ENCODE measurements at regions not wholly inside any gene's neighbourhood (a gene's known extent, or its start where the extent isn't known, plus 50 kb on each side); places are given as distances from the start of the nearest gene placed in this dataset.

GRCh38 chr9:31136524-31136923 lies 1247.9 kb upstream of the ACO1 start:
- H3K36me3 Mint-ChIP-seq (ENCODE audit: insufficient read depth in 1 of 3, low read depth in 3 of 3), result peaks cover 0 to 5% (median 0%) of the 10 kb centered on the region in 3 experiments; a peak in 1 of 7 replicates
- H3K9me3 ChIP-seq (ENCODE audit: control insufficient read depth, low read depth, low read length), result no peaks in the 10 kb centered on the region
- H3K79me2 ChIP-seq (ENCODE audit: insufficient read depth, low read length), result no peaks in the 10 kb centered on the region
- H2BK5ac ChIP-seq (ENCODE audit: insufficient read length, low read length), result no peak overlapping the region
- no peak overlapping the region for H2BK20ac ChIP-seq (ENCODE audit: low read depth, low read length, poor library complexity, severe bottlenecking)
- H3K9me3 Mint-ChIP-seq, result 0 out of 5 replicates have a peak, but pooled peaks cover 0 to 3% of the 10 kb centered on the region in 2 experiments
- no peaks in the 10 kb centered on the region for H3K27me3 Mint-ChIP-seq (ENCODE audit: low read depth)
- H3K14ac ChIP-seq (ENCODE audit: insufficient read depth, low read length), result no peak overlapping the region
- H3T11ph ChIP-seq (ENCODE audit: low read length), result no peak overlapping the region
- no peak overlapping the region for H4K91ac ChIP-seq (ENCODE audit: insufficient read length, low read depth, low read length)
- no CpG with 5 or more reads among the region's 2 CpGs for WGBS (ENCODE audit: extremely low coverage, insufficient read length, low lambda C conversion rate)
- H3K56ac ChIP-seq (ENCODE audit: insufficient read length, low read depth, low read length), result no peak overlapping the region
- no peak overlapping the region for H2BK12ac ChIP-seq (ENCODE audit: insufficient read length, low read depth, low read length)
- H2BK15ac ChIP-seq (ENCODE audit: low read depth, low read length), result no peak overlapping the region
- no peaks in the 10 kb centered on the region for H3K27me3 ChIP-seq (ENCODE audit: insufficient read depth, low read length)
- H4K20me1 ChIP-seq (ENCODE audit: control insufficient read depth, insufficient read depth, insufficient read length), result no peaks in the 10 kb centered on the region
- no peak overlapping the region for H3K4me3 Mint-ChIP-seq
- H3K9ac ChIP-seq (ENCODE audit: extremely low read depth, insufficient read length, low read length), result no peak overlapping the region
- no peak overlapping the region for H3K27ac Mint-ChIP-seq
- H3K4me2 ChIP-seq (ENCODE audit: insufficient read depth, insufficient read length, low read length), result no peak overlapping the region
- no peak for TF ChIP-seq CTCF (conservative IDR thresholded peaks at IDR 0.05)
- no peaks in the 10 kb centered on the region; the same call in 1 of the 2 replicates for H3K4me1 ChIP-seq (ENCODE audit: insufficient read depth, low read length)
- H4K5ac ChIP-seq (ENCODE audit: insufficient read length, low read depth, low read length), result no peak overlapping the region
- no peak overlapping the region for H2BK120ac ChIP-seq (ENCODE audit: low read depth, low read length, poor library complexity, severe bottlenecking)
- H3K4me1 Mint-ChIP-seq, result no peaks in the 10 kb centered on the region; a peak in 1 of 4 replicates
- H3K23me2 ChIP-seq (ENCODE audit: insufficient read length, low read depth, low read length, poor library complexity, severe bottlenecking), result no peaks in the 10 kb centered on the region
- no peak overlapping the region for H3K4ac ChIP-seq (ENCODE audit: low read depth, low read length)
- H2AK5ac ChIP-seq (ENCODE audit: insufficient read length, low read length), result no peak overlapping the region
- no peak for DNase-seq
- H3K27ac ChIP-seq (ENCODE audit: insufficient read length, low read depth, low read length), result no peak overlapping the region
- no peaks in the 10 kb centered on the region for H3K79me1 ChIP-seq (ENCODE audit: insufficient read depth, low read depth, low read length, poor library complexity, severe bottlenecking)
- H3K18ac ChIP-seq (ENCODE audit: insufficient read length, low read depth, low read length), result no peak overlapping the region
- H4K8ac ChIP-seq (replicated peaks; ENCODE audit: insufficient read length, low read depth, low read length), result no peak overlapping the region
- H3K23ac ChIP-seq (ENCODE audit: insufficient read length, low read depth, low read length), result no peak overlapping the region
- no peak overlapping the region for H2AFZ ChIP-seq (ENCODE audit: low read length)

Data from H9 (cell line).